HG03520 (cell line): ENCODE measurements at regions not wholly inside any gene's neighbourhood (a gene's known extent, or its start where the extent isn't known, plus 50 kb on each side); places are given as distances from the start of the nearest gene placed in this dataset.
A peak's percentile ranks its signal among the peaks of the same experiment; 100 is the strongest.
"Not testable (repeated sequence)": the region's sequence is repeated elsewhere in the genome, so short reads cannot be mapped to it uniquely, and the experiment has no call there.

ENCODE experiments used
- ATAC-seq: cut with Tn5 transposase; IDR thresholded peaks from one replicate; pipeline ENCODE4 v1.9.1; 2021; ENCODE audit warnings: mild to moderate bottlenecking, moderate library complexity; ENCODE audit not compliant: unreplicated experiment

- no peak for ATAC-seq
Observed at GRCh38 chr4:155474758-155475157, 98.0 kb upstream of the MAP9 start.

- no peak for ATAC-seq
Observed at GRCh38 chr4:155473420-155474095, 96.8 kb upstream of the MAP9 start.

DNA sequence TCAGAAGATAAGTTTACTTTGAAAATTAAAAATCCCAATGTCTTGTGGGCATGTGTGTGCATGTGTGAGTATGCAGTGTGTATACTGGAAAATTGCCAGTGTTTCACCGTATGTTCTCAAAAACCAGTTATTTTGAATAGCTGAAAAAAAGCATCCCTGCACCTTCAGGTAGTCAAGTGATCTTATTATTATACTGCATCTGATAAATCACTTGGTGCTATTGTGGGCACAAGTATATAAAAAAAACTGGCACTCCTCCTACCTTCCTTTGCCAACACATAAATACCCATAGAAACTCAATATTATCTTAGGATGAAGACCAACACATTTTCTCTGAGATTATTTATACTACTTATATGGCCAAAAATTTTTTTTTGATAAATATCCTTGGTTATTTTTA is 91.5 kb upstream of the MAP9 start:
- no peak for ATAC-seq

DNA sequence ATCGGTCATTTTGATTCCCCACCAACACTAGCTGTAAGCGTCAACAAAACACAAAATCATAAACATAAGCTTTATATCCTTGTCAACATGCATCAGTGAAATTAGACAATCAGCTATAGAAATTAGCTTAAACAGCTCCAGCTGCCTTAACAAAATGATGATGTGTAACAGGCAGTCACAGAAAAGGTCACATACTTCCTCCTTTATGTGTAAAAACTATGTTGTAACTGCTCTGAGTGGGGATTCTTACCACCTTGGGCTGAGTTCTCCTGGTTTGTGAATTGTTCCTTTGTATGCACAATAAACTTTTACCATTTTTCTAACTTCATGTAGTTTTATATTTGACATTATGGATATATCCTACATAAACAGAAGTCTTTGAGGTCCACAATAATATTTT is 73.9 kb upstream of the MAP9 start:
- ATAC-seq: no peak

DNA sequence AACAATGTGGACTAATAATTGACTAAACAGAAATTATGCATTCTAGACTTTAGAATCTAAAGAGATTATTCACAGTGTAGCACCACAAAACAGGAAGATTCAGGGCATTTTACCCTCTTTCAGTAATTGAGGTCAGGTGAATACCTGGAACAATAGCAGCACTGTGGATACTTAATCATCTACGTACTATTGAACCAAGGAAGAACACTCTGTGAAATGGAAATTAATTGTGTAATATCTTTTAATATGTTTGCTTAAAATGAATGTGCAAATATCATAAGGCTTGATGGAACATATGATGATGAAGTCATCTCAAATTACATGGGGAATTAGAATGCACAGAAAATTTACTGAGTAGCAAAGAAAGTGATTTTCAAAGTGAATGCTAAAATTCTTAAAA is 68.5 kb upstream of the MAP9 start:
- ATAC-seq: no peak

- ATAC-seq: no peak
Observed at GRCh38 chr4:155444721-155445120, 68.0 kb upstream of the MAP9 start.

- peak; percentile 81 for ATAC-seq
Observed at GRCh38 chr4:155442267-155443105, 65.7 kb upstream of the MAP9 start.

DNA sequence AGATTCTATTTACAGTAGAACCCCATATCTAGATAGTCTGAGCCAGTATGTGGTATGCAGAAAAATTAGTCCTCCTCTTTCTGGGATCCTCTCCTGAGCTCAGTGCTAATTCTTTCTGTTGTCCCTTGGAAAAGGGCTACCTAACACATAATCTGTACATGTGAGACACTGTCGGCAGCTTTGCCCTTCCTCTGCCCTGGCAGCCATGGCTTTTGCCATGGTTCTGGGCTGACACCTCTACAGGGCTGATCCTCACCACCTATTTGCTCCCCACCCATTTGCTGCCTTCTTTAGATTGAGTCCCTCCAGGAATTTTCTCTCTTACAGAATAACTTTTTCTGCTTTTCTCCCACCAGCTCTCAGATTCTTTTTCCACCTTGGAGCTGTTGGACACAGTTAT is 64.7 kb upstream of the MAP9 start:
- no peak for ATAC-seq

DNA sequence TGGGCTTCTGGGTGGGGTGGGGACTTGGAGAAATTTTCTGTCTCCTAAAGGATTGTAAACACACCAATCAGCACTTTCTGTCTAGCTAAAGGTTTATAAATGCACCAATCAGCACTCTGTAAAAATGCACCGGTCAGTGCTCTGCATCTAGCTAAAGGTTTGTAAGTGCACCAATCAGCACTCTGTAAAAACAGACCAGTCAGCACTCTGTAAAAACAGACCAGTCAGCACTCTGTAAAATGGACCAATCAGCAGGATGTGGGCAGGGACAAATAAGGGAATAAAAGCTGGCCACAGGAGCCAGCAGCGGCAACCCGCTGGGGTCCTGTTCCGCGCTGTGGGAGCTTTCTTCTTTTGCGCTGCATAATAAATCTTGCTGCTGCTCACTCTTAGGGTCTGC is 63.0 kb upstream of the MAP9 start:
- ATAC-seq: not testable (repeated sequence)

DNA sequence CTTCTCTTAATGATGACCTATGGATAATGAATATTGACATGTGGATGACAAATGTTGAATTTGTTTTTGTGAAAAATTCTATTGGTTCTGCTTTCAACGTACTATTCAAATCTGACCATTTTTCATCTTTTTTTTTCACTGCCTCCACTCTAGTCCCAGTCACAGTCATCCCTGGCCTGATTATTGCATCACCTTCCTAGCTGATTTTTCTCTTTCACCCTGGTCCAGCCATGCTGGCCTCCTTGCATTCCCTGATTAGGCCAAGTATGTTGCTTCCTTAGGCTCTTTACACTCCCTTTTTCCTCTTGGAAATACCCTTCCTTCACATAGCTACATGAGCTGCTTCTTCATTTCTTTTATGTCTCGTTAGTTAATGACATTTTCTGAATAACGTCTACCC is 58.1 kb upstream of the MAP9 start:
- no peak for ATAC-seq

DNA sequence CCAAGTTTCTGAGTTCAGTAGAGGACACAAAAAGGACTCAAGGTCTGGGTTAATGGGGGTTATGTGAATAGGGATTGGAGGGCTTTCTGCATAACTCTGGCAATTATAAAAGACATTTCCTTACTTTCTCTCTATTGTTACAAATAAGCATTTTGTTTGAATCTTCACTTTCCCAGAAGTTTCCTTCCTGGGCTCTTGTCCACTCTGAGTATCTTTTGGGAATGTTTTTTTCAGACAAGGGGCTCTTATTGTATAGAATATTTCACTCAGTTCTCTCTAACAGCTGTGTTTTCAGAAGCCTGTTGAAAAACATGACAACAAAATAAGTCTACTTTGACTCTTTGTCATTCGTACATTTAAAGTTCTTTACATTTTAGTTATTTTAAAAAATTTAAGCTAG is 57.6 kb upstream of the MAP9 start:
- ATAC-seq: no peak

DNA sequence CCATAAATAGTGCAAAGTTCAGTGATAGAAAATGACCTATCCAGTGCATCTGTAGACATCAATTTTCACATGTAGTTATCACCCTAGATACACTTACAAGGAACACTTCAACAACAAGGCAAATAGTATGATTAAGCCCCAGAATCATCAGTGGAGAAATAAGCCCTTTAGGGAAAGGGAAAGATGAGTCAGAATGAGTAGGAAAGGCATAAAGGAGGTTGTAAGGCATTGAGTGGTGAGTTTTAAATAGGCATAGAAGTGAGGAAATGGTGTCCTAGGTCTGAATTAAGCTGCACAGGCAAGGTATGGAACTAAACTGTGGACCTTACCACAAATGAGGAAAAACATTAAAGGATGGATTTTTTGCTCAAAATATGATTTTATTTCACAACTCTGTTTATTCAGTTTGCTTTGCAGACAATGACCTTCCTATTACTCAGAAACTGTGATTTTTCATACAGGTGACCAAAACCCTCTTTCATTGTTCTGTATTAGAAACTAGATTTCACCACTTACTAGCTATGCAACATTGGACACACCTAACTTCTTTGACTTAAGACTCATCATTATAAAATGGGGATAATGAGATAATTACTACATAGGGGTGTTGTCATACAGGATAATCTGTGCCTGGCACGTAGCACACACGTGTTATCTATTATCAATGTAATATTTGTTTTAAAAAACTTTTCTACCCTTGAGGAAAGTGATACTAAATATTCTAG is 57.0 kb upstream of the MAP9 start:
- no peak for ATAC-seq

DNA sequence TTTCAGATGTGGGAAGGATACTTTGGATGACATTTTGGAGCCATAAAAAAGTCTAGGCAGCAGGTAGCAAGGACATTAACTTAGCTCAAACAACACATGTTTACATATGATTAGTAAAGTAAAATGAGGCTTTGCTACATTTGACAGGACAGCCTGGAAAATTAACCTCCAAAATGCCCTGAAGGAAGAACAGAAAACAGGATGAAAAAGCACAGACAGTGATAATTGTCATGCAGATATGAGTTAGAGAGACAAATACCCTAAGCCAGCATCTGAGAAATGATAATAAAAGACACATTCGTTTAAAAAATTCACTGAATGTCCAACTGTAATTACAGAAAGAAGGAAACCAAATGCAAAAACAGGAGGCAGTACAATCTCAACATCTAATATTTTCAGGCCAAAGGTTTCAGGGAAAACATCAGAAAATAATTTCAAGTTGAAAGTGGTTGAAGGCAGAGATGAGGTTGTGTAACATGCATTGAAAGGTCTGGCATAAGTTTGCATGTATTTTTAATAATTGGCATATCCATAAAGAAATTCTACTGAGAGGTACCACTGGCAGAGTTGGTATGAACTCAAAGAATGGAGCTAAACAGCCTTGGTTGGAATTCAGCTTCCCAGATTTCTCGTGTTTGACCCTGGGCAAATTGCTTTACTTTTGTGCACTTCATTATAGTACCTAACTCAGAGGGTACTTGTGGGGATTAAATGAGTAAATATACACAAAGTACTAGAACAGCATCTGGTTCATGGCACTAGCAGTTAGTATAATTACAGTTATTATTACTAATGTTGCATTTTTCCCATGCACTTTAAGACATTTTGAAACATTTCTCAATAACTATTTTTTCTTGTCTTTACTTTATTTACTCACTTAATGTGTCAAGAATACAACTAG is 54.4 kb upstream of the MAP9 start:
- ATAC-seq: no peak

DNA sequence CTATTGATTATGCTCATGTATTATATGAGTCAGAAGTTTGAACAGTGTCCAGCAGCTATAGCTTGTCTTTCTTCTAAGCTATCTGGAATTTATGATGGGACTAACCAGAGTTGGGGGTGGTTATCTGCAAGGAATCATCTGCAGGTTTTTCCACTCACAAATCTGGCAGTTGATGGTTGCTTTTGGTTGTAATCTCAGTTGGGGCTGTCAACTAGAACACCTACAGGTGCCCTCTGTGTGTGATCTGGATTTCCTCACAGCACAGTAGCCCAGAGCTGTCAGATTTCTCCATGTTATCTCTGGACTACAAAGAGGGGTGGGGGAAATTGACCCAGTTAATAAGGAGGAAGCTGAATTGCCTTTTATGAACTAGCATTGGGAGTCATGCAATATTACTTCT is 51.4 kb upstream of the MAP9 start:
- no peak for ATAC-seq

- ATAC-seq: no peak
Observed at GRCh38 chr4:155426953-155427352, 50.2 kb upstream of the MAP9 start.
